Common myeloid progenitor, CD34-positive (primary cell): ENCODE measurements at regions not wholly inside any gene's neighbourhood (a gene's known extent, or its start where the extent isn't known, plus 50 kb on each side); places are given as distances from the start of the nearest gene placed in this dataset.

Experiments
- CTCF ChIA-PET: fragments of 350-600 bp; sonication (Branson Sonifier 250); formaldehyde crosslinking; loops from one replicate; lab custom pipeline; 2021; ENCODE audit warnings: antibody characterized with exemption; lab: Charles Lee
- POLR2A ChIA-PET: fragments of 350-600 bp; sonication (Branson Sonifier 250); formaldehyde crosslinking; loops from one replicate; lab custom pipeline; 2021; ENCODE audit warnings: antibody characterized with exemption; lab: Charles Lee
- DNase-seq, 3 donors: peaks; one replicate each; pipeline versions ENCODE4 v3.0.0 to v3.0.0-alpha.2; 2013
- H3K27ac ChIP-seq, 2 experiments: 1 replicate in 1 of 2; 2 replicates in 1 of 2; pipeline ENCODE4 v1.7.0; 2013; ENCODE audit warnings: inconsistent platforms in 2 of 2, low read length in 2 of 2, mild to moderate bottlenecking in 2 of 2, low read depth in 1 of 2, moderate library complexity in 1 of 2; ENCODE audit not compliant: severe bottlenecking in 2 of 2, insufficient read depth in 1 of 2, poor library complexity in 1 of 2
- H3K27me3 ChIP-seq, 5 experiments: replicated peaks in 2 of 5; 1 replicate in 3 of 5; 2 replicates in 2 of 5; pipeline versions ENCODE4 v1.6.1 to v1.7.0; 2013; ENCODE audit warnings: low read length in 4 of 5, mild to moderate bottlenecking in 2 of 5, moderate library complexity in 2 of 5, inconsistent platforms in 1 of 5; ENCODE audit not compliant: insufficient read depth in 5 of 5, control insufficient read depth in 4 of 5
- H3K36me3 ChIP-seq, 4 experiments: 1 replicate in 2 of 4; 2 replicates in 2 of 4; pipeline versions ENCODE4 v1.6.1 to v1.7.0; 2013; ENCODE audit warnings: low read length in 3 of 4, control low read depth in 1 of 4, mild to moderate bottlenecking in 1 of 4; ENCODE audit not compliant: control insufficient read depth in 4 of 4, insufficient read depth in 4 of 4
- H3K4me1 ChIP-seq, 4 experiments: 1 replicate in 3 of 4; 2 replicates in 1 of 4; pipeline versions ENCODE4 v1.6.1 to v1.7.1; 2013; ENCODE audit warnings: low read length in 3 of 4, mild to moderate bottlenecking in 3 of 4, control low read depth in 1 of 4, inconsistent platforms in 1 of 4, moderate library complexity in 1 of 4; ENCODE audit not compliant: control insufficient read depth in 4 of 4, insufficient read depth in 4 of 4; ENCODE audit errors: control extremely low read depth in 1 of 4
- H3K4me3 ChIP-seq, 7 experiments: 1 replicate in 4 of 7; 2 replicates in 3 of 7; pipeline versions ENCODE4 v1.5.1 to v1.7.0; 2013; ENCODE audit warnings: mild to moderate bottlenecking in 7 of 7, low read length in 6 of 7, moderate library complexity in 6 of 7, inconsistent platforms in 2 of 7, low read depth in 2 of 7, control low read depth in 1 of 7; ENCODE audit not compliant: insufficient read depth in 4 of 7, control insufficient read depth in 1 of 7; ENCODE audit errors: extremely low read depth in 1 of 7
- H3K9me3 ChIP-seq, 5 experiments: 1 replicate in 4 of 5; 2 replicates in 1 of 5; pipeline versions ENCODE4 v1.6.1 to v1.7.1; 2013; ENCODE audit warnings: low read length in 4 of 5, mild to moderate bottlenecking in 2 of 5, inconsistent platforms in 1 of 5, low read depth in 1 of 5, moderate library complexity in 1 of 5; ENCODE audit not compliant: control insufficient read depth in 4 of 5, insufficient read depth in 2 of 5; ENCODE audit errors: control extremely low read depth in 1 of 5
- WGBS: methylation state at CpG from one replicate; pipeline ENCODE4 v1.1.5; 2013; ENCODE audit not compliant: insufficient coverage; 5-methylcytosine and 5-hydroxymethylcytosine counted together

DNA sequence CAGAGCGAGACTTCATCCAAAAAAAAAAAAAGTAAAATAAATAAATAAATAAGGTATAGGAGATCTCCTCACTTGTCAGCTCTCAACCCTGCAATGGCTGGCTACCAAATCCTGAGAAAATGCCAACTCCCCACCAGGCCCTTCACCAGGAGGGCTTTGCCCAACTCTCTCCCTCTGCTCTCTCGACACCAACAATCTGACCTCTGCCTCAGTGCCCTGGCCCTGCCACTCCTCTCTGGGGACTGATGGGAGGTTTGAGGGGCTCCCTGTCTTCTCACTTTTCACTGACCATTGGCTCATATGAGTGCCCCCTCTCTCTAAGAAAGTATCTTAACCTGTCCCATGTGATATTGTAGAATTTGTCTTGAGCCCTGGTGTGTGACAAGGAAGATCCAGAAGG lies 52.6 kb upstream of the SH3PXD2B start:
- Histone ChIP-seq H3K4me3 (no peak overlapping the region), H3K9me3 (peaks cover 0 to 7% (median 4%) of the 10 kb centered on the region in 5 experiments), H3K4me1 (no peaks in the 10 kb centered on the region), H3K36me3 (no peaks in the 10 kb centered on the region), H3K27ac (no peak overlapping the region), H3K27me3 (no peaks in the 10 kb centered on the region)
- POLR2A ChIA-PET = no interaction called here
- WGBS = 100% methylated on average over 1 of the region's 2 CpGs
- no peak for DNase-seq
- CTCF ChIA-PET = no interaction called here

DNA sequence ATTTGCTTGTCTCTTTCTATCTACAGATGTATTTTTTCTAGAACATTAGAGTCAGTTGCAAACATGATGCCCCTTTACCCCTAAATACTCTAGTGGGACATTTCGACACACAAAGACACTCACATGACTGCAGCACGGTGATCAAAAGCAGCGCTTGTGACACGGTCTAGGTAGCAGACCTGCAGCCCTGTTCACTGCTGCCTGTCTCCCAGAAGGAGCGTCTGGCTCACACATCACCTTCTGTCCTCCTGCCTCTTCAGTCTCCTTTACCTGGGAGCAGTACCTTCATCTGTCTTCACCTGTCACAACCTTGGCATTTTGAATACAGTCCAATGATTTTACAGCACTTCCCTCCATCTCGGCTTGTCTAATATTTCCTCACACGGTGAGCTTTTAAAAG lies 51.9 kb upstream of the SH3PXD2B start:
- H3K9me3 ChIP-seq = peaks cover 0 to 4% (median 0%) of the 10 kb centered on the region in 5 experiments
- WGBS = 97% methylated on average over 7 of the region's 7 CpGs
- ChIA-PET CTCF (no interaction called here), POLR2A (no interaction called here)
- no peak for DNase-seq
- no peaks in the 10 kb centered on the region for H3K27me3 ChIP-seq
- H3K4me1 ChIP-seq = no peaks in the 10 kb centered on the region
- no peak overlapping the region for H3K4me3 ChIP-seq
- no peaks in the 10 kb centered on the region for H3K36me3 ChIP-seq
- no peak overlapping the region for H3K27ac ChIP-seq

DNA sequence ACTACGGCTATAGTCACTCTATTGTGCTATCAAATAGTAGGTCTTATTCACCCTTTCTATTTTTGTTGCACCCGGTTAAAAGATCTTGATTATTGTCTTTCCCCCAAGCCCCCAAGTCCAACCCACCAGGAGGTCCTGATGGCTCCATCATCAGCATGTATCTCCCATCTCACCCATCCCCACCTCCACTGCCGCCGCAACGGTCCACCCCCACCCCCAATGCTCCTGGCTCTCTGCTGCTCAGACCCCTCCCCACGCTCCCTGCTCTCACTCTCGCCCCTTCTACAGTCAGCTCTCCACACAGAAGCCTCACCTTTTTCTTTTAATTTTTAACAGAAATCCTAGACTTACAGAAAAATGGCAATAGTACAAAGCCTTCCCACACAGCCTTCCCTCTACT lies 51.5 kb upstream of the SH3PXD2B start:
- Histone ChIP-seq H3K27ac (no peak overlapping the region), H3K27me3 (no peaks in the 10 kb centered on the region), H3K4me3 (no peak overlapping the region), H3K4me1 (no peaks in the 10 kb centered on the region), H3K36me3 (no peaks in the 10 kb centered on the region), H3K9me3 (peaks cover 0 to 4% (median 0%) of the 10 kb centered on the region in 5 experiments)
- POLR2A ChIA-PET = no interaction called here
- CTCF ChIA-PET = no interaction called here
- WGBS = 100% methylated on average over 5 of the region's 7 CpGs
- DNase-seq = no peak

GRCh38 chr5:172505403-172505759 lies 51.1 kb upstream of the SH3PXD2B start:
- DNase-seq = no peak
- H3K27me3 ChIP-seq = no peaks in the 10 kb centered on the region
- ChIA-PET CTCF (interaction anchor here (1.4 kb wide), 1 partner anchor 26 kb away, joined by 5 read pairs; no protein-coding TSS in a partner anchor), POLR2A (no interaction called here)
- H3K4me3 ChIP-seq = no peak overlapping the region
- no peaks in the 10 kb centered on the region for H3K9me3 ChIP-seq
- H3K4me1 ChIP-seq = no peaks in the 10 kb centered on the region
- H3K27ac ChIP-seq = no peak overlapping the region
- WGBS = 82% methylated on average over 6 of the region's 8 CpGs
- no peaks in the 10 kb centered on the region for H3K36me3 ChIP-seq

DNA sequence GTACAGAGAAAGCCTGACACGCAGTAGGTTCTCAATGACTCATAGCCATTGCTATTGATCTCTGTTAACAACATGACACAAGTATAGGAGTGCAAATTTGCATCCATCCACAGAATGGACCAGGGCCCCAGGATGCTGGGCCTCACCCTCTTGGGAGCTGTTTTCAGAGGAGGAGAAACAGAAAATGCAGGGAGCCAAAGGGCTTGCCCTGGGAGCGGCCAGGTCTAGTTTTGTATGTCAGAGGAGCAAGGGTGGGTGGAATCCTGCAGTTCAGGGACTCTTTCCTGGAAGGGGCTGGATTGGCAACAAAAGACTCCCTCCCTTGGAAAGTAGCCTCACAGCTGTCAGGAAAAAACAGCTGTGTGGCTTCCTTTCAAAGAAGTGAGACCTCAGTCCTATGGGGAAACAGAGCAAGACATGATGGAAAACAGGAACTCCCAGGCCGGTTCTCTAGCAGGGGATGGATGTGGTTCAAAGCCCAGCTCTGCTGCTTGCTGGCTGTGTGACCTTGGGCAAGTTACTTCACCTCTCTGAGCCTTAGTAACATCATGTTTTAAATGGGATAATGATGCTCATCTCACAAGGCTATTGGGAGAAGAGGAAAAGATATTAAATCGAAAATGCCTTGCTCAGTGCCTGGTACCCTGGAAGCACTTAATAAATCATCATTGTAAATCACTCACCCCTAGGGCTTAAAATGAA lies 50.5 kb upstream of the SH3PXD2B start:
- Histone ChIP-seq H3K27ac (no peak overlapping the region), H3K27me3 (no peaks in the 10 kb centered on the region), H3K36me3 (no peaks in the 10 kb centered on the region), H3K4me3 (no peak overlapping the region), H3K4me1 (no peaks in the 10 kb centered on the region), H3K9me3 (no peaks in the 10 kb centered on the region)
- CTCF ChIA-PET = interaction anchor here (1.4 kb wide), 1 partner anchor 26 kb away, joined by 5 read pairs; no protein-coding TSS in a partner anchor
- no peak for DNase-seq
- POLR2A ChIA-PET = no interaction called here
- WGBS = 73% methylated on average over 3 of the region's 4 CpGs

- H3K4me3 ChIP-seq = no peak overlapping the region
- ChIA-PET CTCF (interaction anchor here (1.4 kb wide), 1 partner anchor 25 kb away, joined by 5 read pairs; no protein-coding TSS in a partner anchor), POLR2A (interaction anchor here (0.6 kb wide), 1 partner anchor 1499 kb away, joined by 3 read pairs; no protein-coding TSS in a partner anchor)
- no peaks in the 10 kb centered on the region for H3K36me3 ChIP-seq
- WGBS = 91% methylated on average over 8 of the region's 10 CpGs
- H3K4me1 ChIP-seq = no peaks in the 10 kb centered on the region
- no peak overlapping the region for H3K27ac ChIP-seq
- DNase-seq = no peak
- no peaks in the 10 kb centered on the region for H3K27me3 ChIP-seq
- H3K9me3 ChIP-seq = no peaks in the 10 kb centered on the region
These were observed 49.8 kb upstream of the SH3PXD2B start for GRCh38 chr5:172503925-172504700.
